GM12865 (cell line): ENCODE measurements at regions not wholly inside any gene's neighbourhood (a gene's known extent, or its start where the extent isn't known, plus 50 kb on each side); places are given as distances from the start of the nearest gene placed in this dataset.

Experiments
- DNase-seq: peaks from one replicate; pipeline ENCODE4 v3.0.0; 2010; ENCODE audit warnings: low read depth
- H3K4me3 ChIP-seq: 2 replicates; pipeline ENCODE4 v1.5.1; 2011; ENCODE audit warnings: mild to moderate bottlenecking, low read depth, low read length, control low read depth
- TF ChIP-seq, protein P1 (sequence below): IDR thresholded peaks from 2 replicates; pipeline ENCODE4 v1.5.1; 2011; ENCODE audit warnings: low read length, control low read depth, low read depth, inconsistent platforms; ENCODE audit not compliant: insufficient read depth; ENCODE audit errors: missing control alignments

DNA sequence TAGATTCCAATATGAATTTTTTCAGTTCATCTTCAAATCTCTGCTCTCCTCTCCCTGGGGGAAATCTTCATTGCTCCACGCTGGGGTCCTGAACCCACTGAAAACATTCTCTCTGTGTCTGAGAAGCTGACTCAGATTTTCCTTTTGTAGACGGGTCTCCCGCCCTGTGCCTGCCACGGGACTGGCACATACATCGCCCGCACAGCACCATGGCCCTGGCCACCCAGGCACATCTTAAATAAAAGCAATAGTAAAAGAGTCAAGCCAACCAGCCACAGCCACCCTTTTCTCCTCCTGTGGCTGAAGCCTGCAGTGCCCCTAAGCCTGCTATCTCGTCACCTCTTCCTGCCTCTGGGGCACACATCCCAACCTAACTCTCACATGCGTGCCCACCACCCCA, 301.2 kb downstream of the ZNF536 start:
- TF ChIP-seq, protein P1, sequence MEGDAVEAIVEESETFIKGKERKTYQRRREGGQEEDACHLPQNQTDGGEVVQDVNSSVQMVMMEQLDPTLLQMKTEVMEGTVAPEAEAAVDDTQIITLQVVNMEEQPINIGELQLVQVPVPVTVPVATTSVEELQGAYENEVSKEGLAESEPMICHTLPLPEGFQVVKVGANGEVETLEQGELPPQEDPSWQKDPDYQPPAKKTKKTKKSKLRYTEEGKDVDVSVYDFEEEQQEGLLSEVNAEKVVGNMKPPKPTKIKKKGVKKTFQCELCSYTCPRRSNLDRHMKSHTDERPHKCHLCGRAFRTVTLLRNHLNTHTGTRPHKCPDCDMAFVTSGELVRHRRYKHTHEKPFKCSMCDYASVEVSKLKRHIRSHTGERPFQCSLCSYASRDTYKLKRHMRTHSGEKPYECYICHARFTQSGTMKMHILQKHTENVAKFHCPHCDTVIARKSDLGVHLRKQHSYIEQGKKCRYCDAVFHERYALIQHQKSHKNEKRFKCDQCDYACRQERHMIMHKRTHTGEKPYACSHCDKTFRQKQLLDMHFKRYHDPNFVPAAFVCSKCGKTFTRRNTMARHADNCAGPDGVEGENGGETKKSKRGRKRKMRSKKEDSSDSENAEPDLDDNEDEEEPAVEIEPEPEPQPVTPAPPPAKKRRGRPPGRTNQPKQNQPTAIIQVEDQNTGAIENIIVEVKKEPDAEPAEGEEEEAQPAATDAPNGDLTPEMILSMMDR = no peak
- no peak overlapping the region for H3K4me3 ChIP-seq
- DNase-seq = no peak

DNA sequence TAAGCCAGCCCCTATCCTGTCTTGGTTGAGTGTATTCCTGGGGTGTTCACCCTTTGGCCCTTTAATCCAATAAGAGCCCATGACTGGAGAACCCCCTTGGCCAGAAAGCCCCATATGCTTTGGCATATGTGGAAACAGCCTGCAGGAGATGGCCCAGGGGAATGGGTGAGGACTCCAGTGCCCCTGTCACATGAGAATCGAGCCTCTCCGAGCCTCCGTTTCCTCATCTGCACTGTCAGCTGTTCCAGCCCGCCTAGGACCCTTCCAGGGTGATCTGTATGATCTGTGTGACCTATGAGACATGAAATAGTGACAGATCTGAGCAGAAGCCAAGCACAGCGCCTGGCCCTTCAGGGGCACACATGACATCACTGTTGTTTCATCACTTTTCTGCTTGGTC, 300.7 kb downstream of the ZNF536 start:
- no peak overlapping the region for H3K4me3 ChIP-seq
- TF ChIP-seq, protein P1 = no peak
- DNase-seq = no peak

DNA sequence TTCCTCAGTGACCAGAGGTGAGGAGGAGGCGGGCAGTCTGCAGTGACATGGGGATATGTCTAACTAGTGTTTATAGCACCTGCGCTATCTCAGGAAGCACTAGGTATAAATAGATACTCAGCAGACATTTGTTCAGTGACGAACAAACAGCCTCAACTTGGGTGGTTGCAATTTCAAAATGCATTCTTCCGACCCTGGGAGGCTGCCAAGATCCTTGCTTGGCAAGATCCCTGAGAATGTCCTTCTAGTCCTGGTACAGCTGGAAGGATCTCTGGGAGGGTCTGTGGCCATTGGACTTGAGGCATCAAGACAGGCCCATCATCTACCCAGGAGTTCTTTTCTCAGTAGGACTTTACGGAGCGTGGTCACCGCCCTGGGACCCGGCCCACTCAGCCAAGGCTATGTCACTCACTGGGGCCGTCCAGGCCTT, 299.5 kb downstream of the ZNF536 start:
- no peak for DNase-seq
- no peak overlapping the region for H3K4me3 ChIP-seq
- TF ChIP-seq, protein P1 = no peak

GRCh38 chr19:30671367-30671619, 299.1 kb downstream of the ZNF536 start:
- TF ChIP-seq, protein P1 = no peak
- DNase-seq = no peak
- no peak overlapping the region for H3K4me3 ChIP-seq

DNA sequence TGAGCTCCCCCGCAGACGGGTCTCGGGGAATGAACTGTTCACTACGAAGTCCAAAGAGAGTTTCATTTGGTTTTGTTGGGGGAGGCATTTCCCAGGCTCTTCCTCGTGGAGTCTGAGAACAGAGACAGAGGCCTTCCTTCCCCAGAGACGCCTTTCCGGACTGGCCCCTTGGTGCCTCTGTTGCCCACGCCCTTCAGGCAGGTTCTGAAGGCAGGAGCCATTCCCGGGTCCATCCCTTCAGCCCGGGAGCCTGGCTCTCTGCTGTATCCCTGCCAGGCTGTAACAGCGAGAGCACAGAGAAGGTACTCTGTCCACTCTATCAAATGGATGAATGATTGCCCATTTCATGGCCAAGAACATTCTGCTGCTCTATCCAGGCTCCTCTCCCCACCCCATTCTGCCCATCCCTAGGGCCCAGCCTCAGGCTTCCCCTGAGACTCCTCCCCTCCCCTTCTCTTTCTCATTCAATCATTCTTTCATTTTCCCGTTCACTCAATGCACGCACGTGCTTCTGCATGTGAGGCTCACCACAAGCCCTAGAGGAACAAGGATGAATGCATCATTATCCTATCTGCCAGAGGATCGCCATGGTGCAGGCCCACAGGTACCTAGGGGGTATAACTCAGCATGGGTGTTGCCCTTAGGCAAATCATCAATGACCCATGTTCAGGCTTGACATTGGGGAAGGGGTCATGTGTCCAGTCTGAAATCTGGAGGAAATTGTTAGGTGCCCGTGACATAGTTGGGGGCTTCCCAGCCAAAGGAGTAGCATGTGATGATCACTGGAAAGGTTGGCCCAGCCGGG, 298.6 kb downstream of the ZNF536 start:
- DNase-seq = no peak
- TF ChIP-seq, protein P1 = no peak
- H3K4me3 ChIP-seq = no peak overlapping the region

DNA sequence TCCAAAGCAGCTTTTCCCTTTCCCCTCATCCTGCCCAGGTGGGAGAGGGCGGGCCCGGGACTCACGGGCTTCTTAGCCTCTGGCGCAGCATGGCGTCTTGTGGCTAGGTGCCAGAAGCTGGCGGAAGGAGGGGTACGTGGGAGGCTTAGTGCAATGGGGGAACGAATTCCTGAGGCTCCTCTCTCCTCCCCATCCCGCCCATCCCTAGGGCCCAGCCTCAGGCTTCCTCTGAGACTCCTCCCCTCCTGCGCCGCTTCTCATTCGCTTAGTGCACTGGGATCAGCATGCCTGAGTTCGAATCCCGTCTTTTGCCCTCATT, 297.8 kb downstream of the ZNF536 start:
- H3K4me3 ChIP-seq = no peak overlapping the region
- TF ChIP-seq, protein P1 = no peak
- DNase-seq = no peak

GRCh38 chr19:30669329-30670010, 297.3 kb downstream of the ZNF536 start:
- TF ChIP-seq, protein P1 = peak; percentile 70
- H3K4me3 ChIP-seq = no peak overlapping the region
- DNase-seq = peak; percentile 37
